HL-60 (cell line): ENCODE measurements at regions not wholly inside any gene's neighbourhood (a gene's known extent, or its start where the extent isn't known, plus 50 kb on each side); places are given as distances from the start of the nearest gene placed in this dataset.

Source experiments
- GABPA ChIP-seq: IDR thresholded peaks from 2 replicates; pipeline ENCODE4 v1.6.1; 2012; ENCODE audit warnings: low read depth
- POLR2AphosphoS5 ChIP-seq: IDR thresholded peaks from 2 replicates; pipeline ENCODE4 v1.6.1; 2012; ENCODE audit warnings: low read depth
- TF ChIP-seq, protein P1 (sequence below): IDR thresholded peaks from one replicate; pipeline ENCODE4 v1.5.1; 2011; ENCODE audit warnings: low read length, control low read depth, inconsistent platforms; ENCODE audit not compliant: insufficient read depth

DNA sequence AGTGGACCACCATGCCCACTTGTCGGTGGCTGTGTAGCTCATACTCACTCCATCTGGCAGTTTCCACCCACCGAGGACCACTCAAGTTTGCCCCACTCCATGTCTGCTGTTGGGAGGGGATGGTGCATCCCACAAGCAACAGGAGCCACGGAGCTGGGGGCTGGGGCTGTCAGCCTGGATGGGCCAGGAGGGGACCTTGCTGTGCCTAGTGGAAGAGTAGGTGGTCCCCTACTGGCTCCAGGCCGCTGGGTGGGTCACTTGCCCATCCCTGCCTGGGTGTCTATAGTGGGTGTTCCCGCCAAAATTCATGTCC, 57.0 kb downstream of the SMIM38 start:
- TF ChIP-seq, protein P1, sequence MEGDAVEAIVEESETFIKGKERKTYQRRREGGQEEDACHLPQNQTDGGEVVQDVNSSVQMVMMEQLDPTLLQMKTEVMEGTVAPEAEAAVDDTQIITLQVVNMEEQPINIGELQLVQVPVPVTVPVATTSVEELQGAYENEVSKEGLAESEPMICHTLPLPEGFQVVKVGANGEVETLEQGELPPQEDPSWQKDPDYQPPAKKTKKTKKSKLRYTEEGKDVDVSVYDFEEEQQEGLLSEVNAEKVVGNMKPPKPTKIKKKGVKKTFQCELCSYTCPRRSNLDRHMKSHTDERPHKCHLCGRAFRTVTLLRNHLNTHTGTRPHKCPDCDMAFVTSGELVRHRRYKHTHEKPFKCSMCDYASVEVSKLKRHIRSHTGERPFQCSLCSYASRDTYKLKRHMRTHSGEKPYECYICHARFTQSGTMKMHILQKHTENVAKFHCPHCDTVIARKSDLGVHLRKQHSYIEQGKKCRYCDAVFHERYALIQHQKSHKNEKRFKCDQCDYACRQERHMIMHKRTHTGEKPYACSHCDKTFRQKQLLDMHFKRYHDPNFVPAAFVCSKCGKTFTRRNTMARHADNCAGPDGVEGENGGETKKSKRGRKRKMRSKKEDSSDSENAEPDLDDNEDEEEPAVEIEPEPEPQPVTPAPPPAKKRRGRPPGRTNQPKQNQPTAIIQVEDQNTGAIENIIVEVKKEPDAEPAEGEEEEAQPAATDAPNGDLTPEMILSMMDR: no peak
- TF ChIP-seq GABPA (no peak), POLR2AphosphoS5 (no peak)
